KMS-11 (cell line): ENCODE measurements at regions not wholly inside any gene's neighbourhood (a gene's known extent, or its start where the extent isn't known, plus 50 kb on each side); places are given as distances from the start of the nearest gene placed in this dataset.

Experiments
- H2AFZ ChIP-seq: fragments of 200-600 bp; sonication (generic); 2 replicates; pipeline ENCODE4 v1.6.1; 2016; ENCODE audit warnings: antibody characterized with exemption, mixed run types, low read depth
- H3K27ac ChIP-seq: fragments of 200-600 bp; sonication (generic); 2 replicates; pipeline ENCODE4 v1.6.1; 2016; ENCODE audit warnings: mild to moderate bottlenecking, mixed run types
- H3K27me3 ChIP-seq: fragments of 200-600 bp; sonication (generic); 2 replicates; pipeline ENCODE4 v1.6.1; 2017; ENCODE audit warnings: mild to moderate bottlenecking, low read depth, mixed run types, moderate library complexity; ENCODE audit not compliant: insufficient read depth
- H3K36me3 ChIP-seq: fragments of 200-600 bp; sonication (generic); 2 replicates; pipeline ENCODE4 v1.6.1; 2017; ENCODE audit warnings: mild to moderate bottlenecking, mixed run types; ENCODE audit not compliant: insufficient read depth
- H3K4me1 ChIP-seq: fragments of 200-600 bp; sonication (generic); 2 replicates; pipeline ENCODE4 v1.6.1; 2016; ENCODE audit warnings: mild to moderate bottlenecking, low read depth, mixed run types; ENCODE audit not compliant: poor library complexity, severe bottlenecking
- H3K4me2 ChIP-seq: fragments of 200-600 bp; sonication (generic); 2 replicates; pipeline ENCODE4 v1.7.0; 2016; ENCODE audit warnings: mild to moderate bottlenecking, mixed run types
- H3K4me3 ChIP-seq: fragments of 200-600 bp; sonication (generic); IDR thresholded peaks from 2 replicates; pipeline ENCODE4 v1.6.1; 2017; ENCODE audit warnings: low read depth, low read length, mixed read lengths; ENCODE audit not compliant: insufficient read depth
- H3K79me2 ChIP-seq: fragments of 200-600 bp; sonication (generic); 2 replicates; pipeline ENCODE4 v1.6.1; 2016; ENCODE audit warnings: low read depth, mixed run types; ENCODE audit not compliant: insufficient read depth
- H3K9ac ChIP-seq: fragments of 200-600 bp; sonication (generic); 2 replicates; pipeline ENCODE4 v1.6.1; 2016; ENCODE audit warnings: mild to moderate bottlenecking, mixed run types
- H4K20me1 ChIP-seq: fragments of 200-600 bp; sonication (generic); 2 replicates; pipeline ENCODE4 v1.6.1; 2016; ENCODE audit warnings: mild to moderate bottlenecking, mixed run types; ENCODE audit not compliant: insufficient read depth
- TF ChIP-seq, protein P1 (sequence below): fragments of 200-600 bp; sonication (generic); conservative IDR thresholded peaks from 2 replicates; pipeline ENCODE4 v1.6.1; 2017; ENCODE audit warnings: low read depth, mild to moderate bottlenecking, antibody characterized with exemption, low read length, moderate library complexity, mixed read lengths

DNA sequence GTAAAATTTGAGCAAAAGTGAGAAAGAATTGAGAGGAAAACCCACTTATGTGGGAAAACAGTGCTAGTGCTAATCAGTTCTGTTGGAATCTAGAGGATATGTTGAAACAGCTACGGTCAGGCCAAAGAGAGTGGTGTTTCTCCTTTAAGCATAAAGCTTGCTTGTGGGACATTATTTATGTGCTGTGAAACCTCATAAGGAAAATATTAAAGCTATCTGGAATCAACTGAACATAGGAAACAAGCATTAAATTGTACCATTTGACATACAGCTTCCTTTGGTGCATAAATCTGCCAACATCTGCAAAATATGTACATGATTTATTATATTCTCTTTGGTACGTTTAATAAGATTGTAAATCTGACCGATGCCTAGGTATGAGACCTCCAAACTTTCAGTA lies 182.5 kb upstream of the PDE10A start:
- H3K4me1 ChIP-seq: no peaks in the 10 kb centered on the region
- H3K27ac ChIP-seq: no peak overlapping the region
- TF ChIP-seq, protein P1, sequence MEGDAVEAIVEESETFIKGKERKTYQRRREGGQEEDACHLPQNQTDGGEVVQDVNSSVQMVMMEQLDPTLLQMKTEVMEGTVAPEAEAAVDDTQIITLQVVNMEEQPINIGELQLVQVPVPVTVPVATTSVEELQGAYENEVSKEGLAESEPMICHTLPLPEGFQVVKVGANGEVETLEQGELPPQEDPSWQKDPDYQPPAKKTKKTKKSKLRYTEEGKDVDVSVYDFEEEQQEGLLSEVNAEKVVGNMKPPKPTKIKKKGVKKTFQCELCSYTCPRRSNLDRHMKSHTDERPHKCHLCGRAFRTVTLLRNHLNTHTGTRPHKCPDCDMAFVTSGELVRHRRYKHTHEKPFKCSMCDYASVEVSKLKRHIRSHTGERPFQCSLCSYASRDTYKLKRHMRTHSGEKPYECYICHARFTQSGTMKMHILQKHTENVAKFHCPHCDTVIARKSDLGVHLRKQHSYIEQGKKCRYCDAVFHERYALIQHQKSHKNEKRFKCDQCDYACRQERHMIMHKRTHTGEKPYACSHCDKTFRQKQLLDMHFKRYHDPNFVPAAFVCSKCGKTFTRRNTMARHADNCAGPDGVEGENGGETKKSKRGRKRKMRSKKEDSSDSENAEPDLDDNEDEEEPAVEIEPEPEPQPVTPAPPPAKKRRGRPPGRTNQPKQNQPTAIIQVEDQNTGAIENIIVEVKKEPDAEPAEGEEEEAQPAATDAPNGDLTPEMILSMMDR: no peak
- no peaks in the 10 kb centered on the region for H4K20me1 ChIP-seq
- H3K4me3 ChIP-seq: no peak overlapping the region
- H3K27me3 ChIP-seq: no peaks in the 10 kb centered on the region
- H3K4me2 ChIP-seq: no peak overlapping the region
- H3K9ac ChIP-seq: no peak overlapping the region
- no peaks in the 10 kb centered on the region for H3K79me2 ChIP-seq
- no peak overlapping the region for H2AFZ ChIP-seq
- no peaks in the 10 kb centered on the region for H3K36me3 ChIP-seq

DNA sequence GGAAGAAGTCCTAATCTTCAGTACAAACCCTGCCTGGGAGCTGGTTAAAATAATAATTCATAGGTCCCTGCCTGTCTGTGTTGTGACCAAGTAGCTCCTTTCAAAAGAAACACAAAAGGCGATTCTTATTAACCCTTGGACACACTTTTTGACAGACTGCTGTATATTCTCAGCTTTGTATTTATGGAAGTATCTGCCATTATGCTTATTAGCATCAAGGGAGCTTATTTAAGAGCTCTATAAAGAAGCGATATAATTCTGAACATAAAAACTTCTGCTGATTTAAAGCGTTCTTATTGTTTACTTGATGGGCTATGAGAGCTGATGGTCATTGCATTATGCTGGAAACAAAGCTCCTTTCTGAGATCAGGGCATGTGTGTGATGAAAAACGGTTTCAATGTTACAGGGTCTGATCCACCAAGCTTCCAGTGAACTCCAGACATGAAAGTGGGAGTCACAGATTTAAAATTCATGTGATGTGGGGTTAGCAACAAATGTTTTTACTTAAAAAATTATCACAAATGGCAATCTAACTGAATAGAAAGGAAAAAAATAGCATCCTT lies 181.8 kb upstream of the PDE10A start:
- no peak overlapping the region for H2AFZ ChIP-seq
- no peak overlapping the region for H3K9ac ChIP-seq
- no peak overlapping the region for H3K4me2 ChIP-seq
- H4K20me1 ChIP-seq: no peaks in the 10 kb centered on the region
- H3K79me2 ChIP-seq: no peaks in the 10 kb centered on the region
- H3K27me3 ChIP-seq: no peaks in the 10 kb centered on the region
- H3K36me3 ChIP-seq: no peaks in the 10 kb centered on the region
- TF ChIP-seq, protein P1: no peak
- no peak overlapping the region for H3K27ac ChIP-seq
- H3K4me1 ChIP-seq: no peaks in the 10 kb centered on the region
- no peak overlapping the region for H3K4me3 ChIP-seq

DNA sequence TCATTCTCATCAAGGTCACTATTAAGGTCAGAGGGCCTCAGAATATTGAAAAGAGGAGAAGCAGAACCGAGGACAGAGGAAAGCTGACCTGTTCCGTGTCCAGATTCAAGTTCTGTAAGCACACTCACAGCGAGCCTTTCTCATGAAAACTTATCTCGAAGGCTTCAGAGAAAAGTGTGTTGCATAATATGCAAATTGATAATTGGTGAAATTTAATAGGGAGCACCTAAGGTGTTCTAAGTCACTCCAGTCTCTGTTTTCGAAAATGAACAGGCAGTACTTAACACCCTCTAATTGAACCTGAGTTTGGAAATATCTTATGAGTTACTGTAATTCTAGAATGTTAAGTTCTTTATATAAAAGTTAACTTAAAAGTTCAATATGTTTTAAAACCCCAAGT lies 181.2 kb upstream of the PDE10A start:
- H3K4me3 ChIP-seq: no peak overlapping the region
- H3K4me2 ChIP-seq: no peak overlapping the region
- H3K27me3 ChIP-seq: no peaks in the 10 kb centered on the region
- H4K20me1 ChIP-seq: no peaks in the 10 kb centered on the region
- no peak overlapping the region for H3K9ac ChIP-seq
- no peak overlapping the region for H2AFZ ChIP-seq
- H3K79me2 ChIP-seq: no peaks in the 10 kb centered on the region
- H3K27ac ChIP-seq: no peak overlapping the region
- no peaks in the 10 kb centered on the region for H3K4me1 ChIP-seq
- no peaks in the 10 kb centered on the region for H3K36me3 ChIP-seq
- TF ChIP-seq, protein P1: no peak

DNA sequence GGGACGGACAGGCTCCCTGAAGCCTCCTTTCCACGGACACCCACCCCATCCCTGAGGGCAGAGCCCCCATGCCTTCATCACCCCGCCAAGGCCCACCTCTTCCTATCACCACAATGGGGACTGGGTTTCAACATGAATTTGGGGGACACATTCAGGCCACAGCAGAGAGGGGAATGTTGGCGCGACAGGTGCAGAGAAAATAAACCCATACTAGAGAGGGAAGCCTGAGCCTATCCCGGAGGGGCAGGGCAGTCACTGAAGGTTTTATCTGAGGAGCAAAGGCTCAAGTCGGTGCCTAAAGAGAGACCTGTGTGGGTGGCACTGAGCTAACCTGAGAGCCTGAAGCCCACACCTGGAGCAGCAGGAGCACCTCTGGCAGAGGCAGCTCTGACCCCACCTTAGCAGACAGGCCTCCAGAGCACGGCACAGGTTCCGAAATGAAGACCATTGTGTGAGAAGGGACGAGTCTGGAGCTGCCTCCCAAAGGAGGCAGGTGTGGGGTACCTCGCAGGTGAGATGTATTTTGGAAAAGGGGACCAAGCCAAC lies 180.6 kb upstream of the PDE10A start:
- no peak overlapping the region for H3K9ac ChIP-seq
- H3K27ac ChIP-seq: no peak overlapping the region
- H3K79me2 ChIP-seq: no peaks in the 10 kb centered on the region
- no peaks in the 10 kb centered on the region for H4K20me1 ChIP-seq
- no peak overlapping the region for H2AFZ ChIP-seq
- H3K4me2 ChIP-seq: no peak overlapping the region
- H3K4me1 ChIP-seq: no peaks in the 10 kb centered on the region
- TF ChIP-seq, protein P1: no peak
- H3K4me3 ChIP-seq: no peak overlapping the region
- H3K27me3 ChIP-seq: no peaks in the 10 kb centered on the region
- no peaks in the 10 kb centered on the region for H3K36me3 ChIP-seq
